NT2/D1 (cell line): ENCODE measurements at regions not wholly inside any gene's neighbourhood (a gene's known extent, or its start where the extent isn't known, plus 50 kb on each side); places are given as distances from the start of the nearest gene placed in this dataset.

Experiments
- SUZ12 ChIP-seq: IDR thresholded peaks from 2 replicates; pipeline ENCODE4 v1.6.1; 2011; ENCODE audit not compliant: insufficient read length, insufficient read depth; ENCODE audit errors: extremely low read depth
- YY1 ChIP-seq: IDR thresholded peaks from 2 replicates; pipeline ENCODE4 v1.6.1; 2011; ENCODE audit not compliant: insufficient read length, insufficient read depth
- ZNF274 ChIP-seq: IDR thresholded peaks from 2 replicates; pipeline ENCODE4 v1.6.1; 2011; ENCODE audit warnings: mild to moderate bottlenecking, low read depth, low read length

GRCh38 chr11:101743828-101744227 lies 160.0 kb upstream of the TRPC6 start:
- TF ChIP-seq ZNF274 (no peak), SUZ12 (no peak), YY1 (no peak)
